GM23338 (cell line): ENCODE measurements at regions not wholly inside any gene's neighbourhood (a gene's known extent, or its start where the extent isn't known, plus 50 kb on each side); places are given as distances from the start of the nearest gene placed in this dataset.

ENCODE experiments used
- ATAC-seq: fragments of 200-7000 bp; cut with Tn5 transposase; 3 replicates; pipeline ENCODE4 v1.9.1; 2020
- DNase-seq: peaks from one replicate; pipeline ENCODE4 v3.0.0-alpha.2; 2015; ENCODE audit warnings: low spot score
- H2AFZ ChIP-seq: fragments of 200-600 bp; sonication (generic); 2 replicates; pipeline ENCODE4 v1.8.0; 2016; ENCODE audit warnings: antibody characterized with exemption, mild to moderate bottlenecking, moderate library complexity
- H3F3A ChIP-seq: fragments of 200-600 bp; sonication (generic); replicated peaks from 2 replicates; pipeline ENCODE4 v1.8.0; 2017; ENCODE audit warnings: antibody characterized with exemption, mixed run types, low read depth
- H3K27ac ChIP-seq: fragments of 200-600 bp; sonication (generic); 2 replicates; pipeline ENCODE4 v1.6.1; 2016; ENCODE audit warnings: low read depth
- H3K27me3 ChIP-seq: fragments of 200-600 bp; sonication (generic); 2 replicates; pipeline ENCODE4 v1.8.0; 2016; ENCODE audit warnings: mild to moderate bottlenecking, mixed run types, moderate library complexity; ENCODE audit not compliant: insufficient read depth
- H3K36me3 ChIP-seq: fragments of 200-600 bp; sonication (generic); 2 replicates; pipeline ENCODE4 v1.8.0; 2016; ENCODE audit warnings: mild to moderate bottlenecking; ENCODE audit not compliant: insufficient read depth
- H3K4me1 ChIP-seq: fragments of 200-600 bp; sonication (generic); 2 replicates; pipeline ENCODE4 v1.8.0; 2016; ENCODE audit warnings: mild to moderate bottlenecking, moderate library complexity; ENCODE audit not compliant: insufficient read depth
- H3K4me2 ChIP-seq: fragments of 200-600 bp; sonication (generic); 2 replicates; pipeline ENCODE4 v1.7.1; 2017; ENCODE audit warnings: mixed run types
- H3K4me3 ChIP-seq: fragments of 200-600 bp; sonication (generic); 2 replicates; pipeline ENCODE4 v1.6.1; 2016; ENCODE audit warnings: mixed run types
- H3K79me2 ChIP-seq: fragments of 200-600 bp; sonication (generic); replicated peaks from 2 replicates; pipeline ENCODE4 v1.8.0; 2017; ENCODE audit warnings: mild to moderate bottlenecking; ENCODE audit not compliant: insufficient read depth
- H3K9me2 ChIP-seq: fragments of 200-600 bp; sonication (generic); 2 replicates; pipeline ENCODE4 v1.8.0; 2017; ENCODE audit not compliant: insufficient read depth
- H4K20me1 ChIP-seq: fragments of 200-600 bp; sonication (generic); replicated peaks from 2 replicates; pipeline ENCODE4 v1.8.0; 2017; ENCODE audit warnings: mild to moderate bottlenecking; ENCODE audit not compliant: insufficient read depth
- H3K27ac Mint-ChIP-seq: 2 replicates; pipeline ENCODE4 v1.8.0; 2020; ENCODE audit warnings: inconsistent platforms, mild to moderate bottlenecking, moderate library complexity, mixed read lengths
- H3K27me3 Mint-ChIP-seq: 3 replicates; pipeline ENCODE4 v1.8.0; 2022; ENCODE audit warnings: low read depth, mild to moderate bottlenecking, moderate library complexity, mixed read lengths, inconsistent platforms; ENCODE audit not compliant: insufficient read depth, poor library complexity
- H3K36me3 Mint-ChIP-seq: 3 replicates; pipeline ENCODE4 v1.8.0; 2021; ENCODE audit warnings: low read depth, mild to moderate bottlenecking, inconsistent platforms, moderate library complexity, mixed read lengths
- H3K4me1 Mint-ChIP-seq: 3 replicates; pipeline ENCODE4 v1.8.0; 2020; ENCODE audit warnings: mild to moderate bottlenecking, inconsistent platforms, mixed read lengths
- H3K4me3 Mint-ChIP-seq: 3 replicates; pipeline ENCODE4 v1.8.0; 2021; ENCODE audit warnings: moderate library complexity, mild to moderate bottlenecking, inconsistent platforms, mixed read lengths
- H3K9me3 Mint-ChIP-seq: 3 replicates; pipeline ENCODE4 v1.8.0; 2020; ENCODE audit warnings: moderate library complexity, mild to moderate bottlenecking, inconsistent platforms, mixed read lengths
- CREB1 ChIP-seq: fragments of 250-450 bp; sonication (Bioruptor Pico); IDR thresholded peaks from 2 replicates; pipeline ENCODE4 v1.5.0; 2020; ENCODE audit warnings: low read depth, mild to moderate bottlenecking, moderate library complexity
- EZH2 ChIP-seq: fragments of 200-600 bp; sonication (generic); IDR thresholded peaks from one replicate; pipeline ENCODE4 v1.8.0; 2017; ENCODE audit warnings: antibody characterized with exemption, mild to moderate bottlenecking, low read depth; ENCODE audit not compliant: unreplicated experiment
- JUNB ChIP-seq: IDR thresholded peaks from one replicate; pipeline ENCODE4 v1.6.1; 2016; ENCODE audit warnings: antibody characterized with exemption; ENCODE audit not compliant: unreplicated experiment
- NANOG ChIP-seq: IDR thresholded peaks from 2 replicates; pipeline ENCODE4 v1.6.1; 2016; ENCODE audit warnings: antibody characterized with exemption, borderline replicate concordance
- POLR2AphosphoS5 ChIP-seq: IDR thresholded peaks from 2 replicates; pipeline ENCODE4 v1.6.1; 2016; ENCODE audit warnings: antibody characterized with exemption, low read depth
- ZNF114 ChIP-seq: fragments of 250-450 bp; sonication (Bioruptor Pico); IDR thresholded peaks from 2 replicates; pipeline ENCODE4 v1.5.0; 2020; ENCODE audit warnings: mild to moderate bottlenecking, moderate library complexity
- ZNF331 ChIP-seq: fragments of 250-450 bp; sonication (Bioruptor Pico); IDR thresholded peaks from 2 replicates; pipeline ENCODE4 v1.5.0; 2020; ENCODE audit warnings: low read depth, mild to moderate bottlenecking, moderate library complexity
- TF ChIP-seq, protein P1 (sequence below): fragments of 250-450 bp; sonication (Bioruptor Pico); IDR thresholded peaks from 2 replicates; pipeline ENCODE4 v1.5.0; 2020; ENCODE audit warnings: mild to moderate bottlenecking, moderate library complexity
- TF ChIP-seq, protein P2 (sequence below): IDR thresholded peaks from 2 replicates; pipeline ENCODE4 v1.6.1; 2016; ENCODE audit warnings: antibody characterized with exemption
- TF ChIP-seq, protein P3 (sequence below), 2 experiments: fragments of 200-600 bp in 1 of 2; sonication (generic) in 1 of 2; conservative IDR thresholded peaks; 2 replicates each; pipeline versions ENCODE4 v1.5.1 to v1.6.1; 2016 to 2017; ENCODE audit warnings: antibody characterized with exemption in 2 of 2, low read depth in 2 of 2, mild to moderate bottlenecking in 2 of 2, moderate library complexity in 1 of 2

DNA sequence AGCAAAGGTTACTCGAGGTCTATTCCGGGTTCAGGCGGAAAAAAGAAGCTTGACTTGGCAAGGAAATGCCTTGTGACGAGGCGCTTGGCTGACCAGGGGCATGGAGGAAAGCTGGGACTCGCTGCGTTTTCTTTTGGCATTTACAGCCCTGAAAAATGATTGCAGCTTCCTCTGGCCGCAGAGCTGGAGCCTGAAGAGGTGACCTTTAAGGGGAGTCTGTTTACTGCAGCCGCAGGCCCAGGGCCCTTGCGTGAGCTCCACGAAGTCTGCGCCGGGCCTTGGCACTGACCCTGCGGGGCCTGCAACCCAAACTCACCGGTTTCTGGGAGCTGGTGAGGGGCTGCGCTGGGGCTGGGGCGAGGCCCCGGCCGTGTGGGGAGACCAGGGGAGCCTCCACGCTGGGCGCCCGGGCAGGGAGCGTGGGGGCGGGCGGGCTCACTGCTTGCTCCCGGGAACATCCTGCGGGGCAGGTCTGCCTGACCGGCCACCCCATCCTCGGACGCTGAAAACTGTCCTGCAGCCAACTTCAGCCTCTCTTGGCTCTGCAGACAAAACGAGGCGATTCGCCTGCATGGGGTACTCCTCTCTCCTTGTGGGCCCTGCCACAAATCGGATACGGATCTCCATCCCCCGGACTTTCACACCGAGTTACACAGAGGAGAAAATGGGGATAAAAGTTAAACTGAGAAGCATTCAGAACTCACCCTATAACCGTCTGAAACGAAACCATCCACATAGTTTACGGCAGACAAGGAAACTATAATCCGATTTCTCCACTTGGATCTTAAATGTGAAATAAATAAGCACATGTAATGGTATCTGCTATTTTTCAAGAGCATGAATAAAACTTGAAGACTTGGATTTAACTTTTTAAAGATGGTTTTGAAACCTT, 206.3 kb upstream of the FOXF1 start (continued):
- TF ChIP-seq, protein P1, sequence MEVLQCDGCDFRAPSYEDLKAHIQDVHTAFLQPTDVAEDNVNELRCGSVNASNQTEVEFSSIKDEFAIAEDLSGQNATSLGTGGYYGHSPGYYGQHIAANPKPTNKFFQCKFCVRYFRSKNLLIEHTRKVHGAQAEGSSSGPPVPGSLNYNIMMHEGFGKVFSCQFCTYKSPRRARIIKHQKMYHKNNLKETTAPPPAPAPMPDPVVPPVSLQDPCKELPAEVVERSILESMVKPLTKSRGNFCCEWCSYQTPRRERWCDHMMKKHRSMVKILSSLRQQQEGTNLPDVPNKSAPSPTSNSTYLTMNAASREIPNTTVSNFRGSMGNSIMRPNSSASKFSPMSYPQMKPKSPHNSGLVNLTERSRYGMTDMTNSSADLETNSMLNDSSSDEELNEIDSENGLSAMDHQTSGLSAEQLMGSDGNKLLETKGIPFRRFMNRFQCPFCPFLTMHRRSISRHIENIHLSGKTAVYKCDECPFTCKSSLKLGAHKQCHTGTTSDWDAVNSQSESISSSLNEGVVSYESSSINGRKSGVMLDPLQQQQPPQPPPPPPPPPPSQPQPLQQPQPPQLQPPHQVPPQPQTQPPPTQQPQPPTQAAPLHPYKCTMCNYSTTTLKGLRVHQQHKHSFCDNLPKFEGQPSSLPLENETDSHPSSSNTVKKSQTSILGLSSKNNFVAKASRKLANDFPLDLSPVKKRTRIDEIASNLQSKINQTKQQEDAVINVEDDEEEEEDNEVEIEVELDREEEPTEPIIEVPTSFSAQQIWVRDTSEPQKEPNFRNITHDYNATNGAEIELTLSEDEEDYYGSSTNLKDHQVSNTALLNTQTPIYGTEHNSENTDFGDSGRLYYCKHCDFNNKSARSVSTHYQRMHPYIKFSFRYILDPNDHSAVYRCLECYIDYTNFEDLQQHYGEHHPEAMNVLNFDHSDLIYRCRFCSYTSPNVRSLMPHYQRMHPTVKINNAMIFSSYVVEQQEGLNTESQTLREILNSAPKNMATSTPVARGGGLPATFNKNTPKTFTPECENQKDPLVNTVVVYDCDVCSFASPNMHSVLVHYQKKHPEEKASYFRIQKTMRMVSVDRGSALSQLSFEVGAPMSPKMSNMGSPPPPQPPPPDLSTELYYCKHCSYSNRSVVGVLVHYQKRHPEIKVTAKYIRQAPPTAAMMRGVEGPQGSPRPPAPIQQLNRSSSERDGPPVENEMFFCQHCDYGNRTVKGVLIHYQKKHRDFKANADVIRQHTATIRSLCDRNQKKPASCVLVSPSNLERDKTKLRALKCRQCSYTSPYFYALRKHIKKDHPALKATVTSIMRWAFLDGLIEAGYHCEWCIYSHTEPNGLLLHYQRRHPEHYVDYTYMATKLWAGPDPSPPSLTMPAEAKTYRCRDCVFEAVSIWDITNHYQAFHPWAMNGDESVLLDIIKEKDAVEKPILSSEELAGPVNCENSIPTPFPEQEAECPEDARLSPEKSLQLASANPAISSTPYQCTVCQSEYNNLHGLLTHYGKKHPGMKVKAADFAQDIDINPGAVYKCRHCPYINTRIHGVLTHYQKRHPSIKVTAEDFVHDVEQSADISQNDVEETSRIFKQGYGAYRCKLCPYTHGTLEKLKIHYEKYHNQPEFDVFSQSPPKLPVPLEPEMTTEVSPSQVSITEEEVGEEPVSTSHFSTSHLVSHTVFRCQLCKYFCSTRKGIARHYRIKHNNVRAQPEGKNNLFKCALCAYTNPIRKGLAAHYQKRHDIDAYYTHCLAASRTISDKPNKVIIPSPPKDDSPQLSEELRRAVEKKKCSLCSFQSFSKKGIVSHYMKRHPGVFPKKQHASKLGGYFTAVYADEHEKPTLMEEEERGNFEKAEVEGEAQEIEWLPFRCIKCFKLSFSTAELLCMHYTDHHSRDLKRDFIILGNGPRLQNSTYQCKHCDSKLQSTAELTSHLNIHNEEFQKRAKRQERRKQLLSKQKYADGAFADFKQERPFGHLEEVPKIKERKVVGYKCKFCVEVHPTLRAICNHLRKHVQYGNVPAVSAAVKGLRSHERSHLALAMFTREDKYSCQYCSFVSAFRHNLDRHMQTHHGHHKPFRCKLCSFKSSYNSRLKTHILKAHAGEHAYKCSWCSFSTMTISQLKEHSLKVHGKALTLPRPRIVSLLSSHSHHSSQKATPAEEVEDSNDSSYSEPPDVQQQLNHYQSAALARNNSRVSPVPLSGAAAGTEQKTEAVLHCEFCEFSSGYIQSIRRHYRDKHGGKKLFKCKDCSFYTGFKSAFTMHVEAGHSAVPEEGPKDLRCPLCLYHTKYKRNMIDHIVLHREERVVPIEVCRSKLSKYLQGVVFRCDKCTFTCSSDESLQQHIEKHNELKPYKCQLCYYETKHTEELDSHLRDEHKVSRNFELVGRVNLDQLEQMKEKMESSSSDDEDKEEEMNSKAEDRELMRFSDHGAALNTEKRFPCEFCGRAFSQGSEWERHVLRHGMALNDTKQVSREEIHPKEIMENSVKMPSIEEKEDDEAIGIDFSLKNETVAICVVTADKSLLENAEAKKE: no peak

DNA sequence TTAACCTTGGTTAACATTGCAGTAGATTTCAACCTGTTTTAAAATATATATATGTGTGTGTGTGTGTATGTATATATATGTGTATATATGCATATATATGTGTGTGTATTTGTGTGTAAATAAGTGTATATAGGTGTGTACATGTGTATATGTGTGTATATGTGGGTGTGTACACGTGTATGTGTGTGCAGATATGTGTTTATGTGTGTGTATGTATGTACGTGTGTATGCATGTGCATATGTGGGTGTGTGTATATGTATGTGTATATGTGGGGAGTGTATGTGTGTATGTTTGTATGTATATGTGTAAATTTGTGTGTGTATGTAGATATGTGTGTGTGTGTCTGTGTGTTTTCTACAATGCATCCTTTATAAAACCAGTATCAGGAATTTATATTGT, 205.5 kb upstream of the FOXF1 start:
- Histone ChIP-seq H3F3A (no peaks in the 10 kb centered on the region), H3K4me2 (no peak overlapping the region), H3K4me1 (peaks cover 11% of the 10 kb centered on the region), H3K36me3 (no peaks in the 10 kb centered on the region), H2AFZ (no peak overlapping the region), H3K4me3 (no peak overlapping the region), H3K9me2 (no peaks in the 10 kb centered on the region; the same call in 1 of the 2 replicates), H3K27ac (no peak overlapping the region), H4K20me1 (no peaks in the 10 kb centered on the region), H3K79me2 (no peaks in the 10 kb centered on the region), H3K27me3 (no peaks in the 10 kb centered on the region)
- Mint-ChIP-seq H3K9me3 (no peaks in the 10 kb centered on the region), H3K27ac (no peak overlapping the region), H3K4me3 (no peak overlapping the region), H3K4me1 (peaks cover 16% of the 10 kb centered on the region), H3K27me3 (peaks cover 6% of the 10 kb centered on the region), H3K36me3 (no peaks in the 10 kb centered on the region)
- DNase-seq: no peak
- no peak for ATAC-seq
- TF ChIP-seq NANOG (no peak), POLR2AphosphoS5 (no peak), ZNF331 (CRISPR knock-in tag) (no peak), EZH2 (no peak), CREB1 (CRISPR knock-in tag) (no peak), ZNF114 (CRISPR knock-in tag) (no peak), JUNB (no peak)
- TF ChIP-seq, protein P2, sequence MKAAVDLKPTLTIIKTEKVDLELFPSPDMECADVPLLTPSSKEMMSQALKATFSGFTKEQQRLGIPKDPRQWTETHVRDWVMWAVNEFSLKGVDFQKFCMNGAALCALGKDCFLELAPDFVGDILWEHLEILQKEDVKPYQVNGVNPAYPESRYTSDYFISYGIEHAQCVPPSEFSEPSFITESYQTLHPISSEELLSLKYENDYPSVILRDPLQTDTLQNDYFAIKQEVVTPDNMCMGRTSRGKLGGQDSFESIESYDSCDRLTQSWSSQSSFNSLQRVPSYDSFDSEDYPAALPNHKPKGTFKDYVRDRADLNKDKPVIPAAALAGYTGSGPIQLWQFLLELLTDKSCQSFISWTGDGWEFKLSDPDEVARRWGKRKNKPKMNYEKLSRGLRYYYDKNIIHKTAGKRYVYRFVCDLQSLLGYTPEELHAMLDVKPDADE: no peak
- TF ChIP-seq, protein P3, sequence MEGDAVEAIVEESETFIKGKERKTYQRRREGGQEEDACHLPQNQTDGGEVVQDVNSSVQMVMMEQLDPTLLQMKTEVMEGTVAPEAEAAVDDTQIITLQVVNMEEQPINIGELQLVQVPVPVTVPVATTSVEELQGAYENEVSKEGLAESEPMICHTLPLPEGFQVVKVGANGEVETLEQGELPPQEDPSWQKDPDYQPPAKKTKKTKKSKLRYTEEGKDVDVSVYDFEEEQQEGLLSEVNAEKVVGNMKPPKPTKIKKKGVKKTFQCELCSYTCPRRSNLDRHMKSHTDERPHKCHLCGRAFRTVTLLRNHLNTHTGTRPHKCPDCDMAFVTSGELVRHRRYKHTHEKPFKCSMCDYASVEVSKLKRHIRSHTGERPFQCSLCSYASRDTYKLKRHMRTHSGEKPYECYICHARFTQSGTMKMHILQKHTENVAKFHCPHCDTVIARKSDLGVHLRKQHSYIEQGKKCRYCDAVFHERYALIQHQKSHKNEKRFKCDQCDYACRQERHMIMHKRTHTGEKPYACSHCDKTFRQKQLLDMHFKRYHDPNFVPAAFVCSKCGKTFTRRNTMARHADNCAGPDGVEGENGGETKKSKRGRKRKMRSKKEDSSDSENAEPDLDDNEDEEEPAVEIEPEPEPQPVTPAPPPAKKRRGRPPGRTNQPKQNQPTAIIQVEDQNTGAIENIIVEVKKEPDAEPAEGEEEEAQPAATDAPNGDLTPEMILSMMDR (conservative IDR thresholded peaks at IDR 0.05; ENCODE audit: low read depth in 2 of 2): no peak
